SK-N-SH (cell line): ENCODE measurements at regions not wholly inside any gene's neighbourhood (a gene's known extent, or its start where the extent isn't known, plus 50 kb on each side); places are given as distances from the start of the nearest gene placed in this dataset.

ENCODE experiments used
- MEF2A ChIP-seq: IDR thresholded peaks from 2 replicates; pipeline ENCODE4 v1.4.0; 2012; ENCODE audit warnings: low read depth, borderline replicate concordance
- SMC3 ChIP-seq: IDR thresholded peaks from 2 replicates; pipeline ENCODE4 v1.6.1; 2012; ENCODE audit warnings: low read depth, low read length, improper control_type of control experiment
- TF ChIP-seq, protein P1 (sequence below): fragments of 200-600 bp; sonication (generic); IDR thresholded peaks from 2 replicates; pipeline ENCODE4 v1.6.1; 2017; ENCODE audit warnings: antibody characterized with exemption, mild to moderate bottlenecking, moderate library complexity
- TF ChIP-seq, protein P2 (sequence below): IDR thresholded peaks from 2 replicates; pipeline ENCODE4 v1.4.0; 2012; ENCODE audit warnings: low read depth

DNA sequence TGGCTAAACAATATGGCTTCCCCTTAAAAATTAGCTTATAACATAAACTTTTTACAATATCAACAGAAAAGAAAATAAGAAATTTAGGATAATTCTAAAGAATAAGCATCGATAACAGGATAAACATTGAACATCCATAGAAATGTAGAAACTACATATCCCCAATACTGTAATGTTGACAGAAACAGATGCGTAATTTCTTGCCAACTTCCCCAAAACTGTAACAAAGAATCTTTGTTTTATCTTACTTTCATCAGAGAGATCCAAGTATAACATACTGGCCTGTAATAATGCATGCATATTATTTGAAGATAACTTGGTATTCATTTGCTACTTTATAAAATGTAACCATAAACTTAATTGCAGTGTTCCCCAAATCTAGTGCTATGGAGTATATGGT, 339.9 kb downstream of the ARL4A start:
- TF ChIP-seq, protein P1, sequence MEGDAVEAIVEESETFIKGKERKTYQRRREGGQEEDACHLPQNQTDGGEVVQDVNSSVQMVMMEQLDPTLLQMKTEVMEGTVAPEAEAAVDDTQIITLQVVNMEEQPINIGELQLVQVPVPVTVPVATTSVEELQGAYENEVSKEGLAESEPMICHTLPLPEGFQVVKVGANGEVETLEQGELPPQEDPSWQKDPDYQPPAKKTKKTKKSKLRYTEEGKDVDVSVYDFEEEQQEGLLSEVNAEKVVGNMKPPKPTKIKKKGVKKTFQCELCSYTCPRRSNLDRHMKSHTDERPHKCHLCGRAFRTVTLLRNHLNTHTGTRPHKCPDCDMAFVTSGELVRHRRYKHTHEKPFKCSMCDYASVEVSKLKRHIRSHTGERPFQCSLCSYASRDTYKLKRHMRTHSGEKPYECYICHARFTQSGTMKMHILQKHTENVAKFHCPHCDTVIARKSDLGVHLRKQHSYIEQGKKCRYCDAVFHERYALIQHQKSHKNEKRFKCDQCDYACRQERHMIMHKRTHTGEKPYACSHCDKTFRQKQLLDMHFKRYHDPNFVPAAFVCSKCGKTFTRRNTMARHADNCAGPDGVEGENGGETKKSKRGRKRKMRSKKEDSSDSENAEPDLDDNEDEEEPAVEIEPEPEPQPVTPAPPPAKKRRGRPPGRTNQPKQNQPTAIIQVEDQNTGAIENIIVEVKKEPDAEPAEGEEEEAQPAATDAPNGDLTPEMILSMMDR, result no peak
- no peak for TF ChIP-seq SMC3
- no peak for TF ChIP-seq MEF2A
- TF ChIP-seq, protein P2, sequence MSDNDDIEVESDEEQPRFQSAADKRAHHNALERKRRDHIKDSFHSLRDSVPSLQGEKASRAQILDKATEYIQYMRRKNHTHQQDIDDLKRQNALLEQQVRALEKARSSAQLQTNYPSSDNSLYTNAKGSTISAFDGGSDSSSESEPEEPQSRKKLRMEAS, result no peak
